Trophoblast cell (in vitro differentiated cells and primary cell): ENCODE measurements at regions not wholly inside any gene's neighbourhood (a gene's known extent, or its start where the extent isn't known, plus 50 kb on each side); places are given as distances from the start of the nearest gene placed in this dataset.

Source experiments
- DNase-seq, 2 donors: peaks; one replicate each; pipeline ENCODE4 v3.0.0-alpha.2; 2016
- H2AFZ ChIP-seq: 2 replicates; pipeline ENCODE4 v1.6.1; 2013; ENCODE audit warnings: low read length, moderate library complexity, mild to moderate bottlenecking; ENCODE audit not compliant: insufficient read depth, poor library complexity
- H2AK5ac ChIP-seq: 2 replicates; pipeline ENCODE4 v1.6.1; 2013; ENCODE audit warnings: mild to moderate bottlenecking, low read length
- H2BK120ac ChIP-seq: 2 replicates; pipeline ENCODE4 v1.6.1; 2013; ENCODE audit warnings: low read length, mild to moderate bottlenecking, moderate library complexity; ENCODE audit not compliant: insufficient read depth, poor library complexity
- H2BK12ac ChIP-seq: 2 replicates; pipeline ENCODE4 v1.6.1; 2013; ENCODE audit warnings: mild to moderate bottlenecking, low read length, moderate library complexity
- H2BK5ac ChIP-seq: 2 replicates; pipeline ENCODE4 v1.6.1; 2013; ENCODE audit warnings: low read length, low read depth, moderate library complexity, mild to moderate bottlenecking; ENCODE audit not compliant: poor library complexity
- H3K14ac ChIP-seq: 2 replicates; pipeline ENCODE4 v1.6.1; 2013; ENCODE audit warnings: mild to moderate bottlenecking, low read length
- H3K18ac ChIP-seq: 2 replicates; pipeline ENCODE4 v1.6.1; 2013; ENCODE audit warnings: mild to moderate bottlenecking, low read length
- H3K23ac ChIP-seq: 2 replicates; pipeline ENCODE4 v1.6.1; 2013; ENCODE audit warnings: low read length
- H3K27ac ChIP-seq: 2 replicates; pipeline ENCODE4 v1.5.1; 2013; ENCODE audit warnings: low read depth, mild to moderate bottlenecking, inconsistent platforms, low read length, moderate library complexity
- H3K27me3 ChIP-seq: 2 replicates; pipeline ENCODE4 v1.6.1; 2013; ENCODE audit warnings: inconsistent platforms, mild to moderate bottlenecking, low read length, moderate library complexity; ENCODE audit not compliant: insufficient read depth
- H3K36me3 ChIP-seq, 2 experiments: 1 replicate in 1 of 2; 2 replicates in 1 of 2; pipeline ENCODE4 v1.6.1; 2013; ENCODE audit warnings: low read length in 2 of 2, mild to moderate bottlenecking in 2 of 2, moderate library complexity in 1 of 2; ENCODE audit not compliant: insufficient read depth in 2 of 2, control insufficient read depth in 1 of 2
- H3K4ac ChIP-seq: 2 replicates; pipeline ENCODE4 v1.6.1; 2013; ENCODE audit warnings: low read depth, mild to moderate bottlenecking, low read length, moderate library complexity
- H3K4me1 ChIP-seq, 2 experiments: 1 replicate in 1 of 2; 2 replicates in 1 of 2; pipeline ENCODE4 v1.6.1; 2013; ENCODE audit warnings: low read length in 2 of 2, mild to moderate bottlenecking in 2 of 2, moderate library complexity in 1 of 2; ENCODE audit not compliant: insufficient read depth in 2 of 2, control insufficient read depth in 1 of 2
- H3K4me2 ChIP-seq: 2 replicates; pipeline ENCODE4 v1.6.1; 2013; ENCODE audit warnings: inconsistent platforms, mild to moderate bottlenecking, low read length, moderate library complexity
- H3K4me3 ChIP-seq: 2 replicates; pipeline ENCODE4 v1.5.1; 2013; ENCODE audit warnings: mild to moderate bottlenecking, low read depth, low read length, inconsistent platforms
- H3K79me1 ChIP-seq: one replicate; pipeline ENCODE4 v1.6.1; 2013; ENCODE audit warnings: low read length
- H3K79me2 ChIP-seq: 2 replicates; pipeline ENCODE4 v1.6.1; 2013; ENCODE audit warnings: low read length, mild to moderate bottlenecking; ENCODE audit not compliant: control insufficient read depth, insufficient read depth, poor library complexity
- H3K9ac ChIP-seq: 2 replicates; pipeline ENCODE4 v1.6.1; 2013; ENCODE audit warnings: mild to moderate bottlenecking, low read length
- H3K9me3 ChIP-seq: 2 replicates; pipeline ENCODE4 v1.6.1; 2013; ENCODE audit warnings: low read depth, mild to moderate bottlenecking, control low read depth, inconsistent platforms, low read length; ENCODE audit not compliant: insufficient read depth
- H4K12ac ChIP-seq: 2 replicates; pipeline ENCODE4 v1.6.1; 2013; ENCODE audit warnings: low read depth, mild to moderate bottlenecking, low read length, moderate library complexity
- H4K8ac ChIP-seq: 2 replicates; pipeline ENCODE4 v1.6.1; 2013; ENCODE audit warnings: low read depth, mild to moderate bottlenecking, low read length, moderate library complexity
- H4K91ac ChIP-seq: one replicate; pipeline ENCODE4 v1.6.1; 2013; ENCODE audit warnings: low read depth, mild to moderate bottlenecking, low read length, moderate library complexity
- WGBS: extraction: QIAGEN DNeasy Blood & Tissue Kit; methylation state at CpG from one replicate; pipeline ENCODE4 v1.1.7; 2013; ENCODE audit warnings: missing lambda C conversion rate; ENCODE audit not compliant: insufficient read length, insufficient coverage; ENCODE audit errors: extremely low coverage; 5-methylcytosine and 5-hydroxymethylcytosine counted together

DNA sequence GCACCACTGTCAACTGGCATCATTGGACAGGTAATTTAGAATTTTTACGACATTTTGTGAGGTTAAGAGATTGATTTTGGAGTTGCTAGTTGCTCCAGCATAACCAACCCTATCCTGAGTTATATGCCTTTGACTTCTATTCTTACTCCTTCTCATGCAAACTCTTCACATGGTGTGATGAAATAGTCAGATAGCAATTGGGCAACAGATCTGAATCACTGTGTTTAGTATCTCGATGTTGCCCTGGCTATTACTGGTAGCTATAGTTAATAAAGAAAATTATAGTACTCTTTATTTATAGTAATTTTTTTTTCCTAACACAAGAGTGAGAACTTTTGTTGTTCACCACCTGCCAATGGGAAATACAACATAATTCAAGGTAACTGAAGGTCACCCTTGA is 494.8 kb upstream of the TOM1L1 start:
- no peaks in the 10 kb centered on the region for H3K27me3 ChIP-seq
- H3K23ac ChIP-seq = no peak overlapping the region
- no peak overlapping the region for H3K9ac ChIP-seq
- no peak overlapping the region for H3K18ac ChIP-seq
- H4K8ac ChIP-seq = no peak overlapping the region
- H3K4me3 ChIP-seq = no peak overlapping the region
- no peak overlapping the region for H2BK120ac ChIP-seq
- no peak overlapping the region for H3K4me2 ChIP-seq
- H2AFZ ChIP-seq = no peak overlapping the region
- no peak for DNase-seq
- H3K36me3 ChIP-seq = no peaks in the 10 kb centered on the region
- H2BK12ac ChIP-seq = no peak overlapping the region
- no peak overlapping the region for H2BK5ac ChIP-seq
- H3K14ac ChIP-seq = no peak overlapping the region
- H3K79me1 ChIP-seq = no peaks in the 10 kb centered on the region
- H4K91ac ChIP-seq = no peak overlapping the region
- no peaks in the 10 kb centered on the region for H3K9me3 ChIP-seq
- no peaks in the 10 kb centered on the region for H3K4me1 ChIP-seq
- H2AK5ac ChIP-seq = no peak overlapping the region
- no peak overlapping the region for H3K4ac ChIP-seq
- WGBS = no CpG with 5 or more reads among the region's 2 CpGs
- H4K12ac ChIP-seq = no peak overlapping the region
- no peaks in the 10 kb centered on the region for H3K79me2 ChIP-seq
- no peak overlapping the region for H3K27ac ChIP-seq

DNA sequence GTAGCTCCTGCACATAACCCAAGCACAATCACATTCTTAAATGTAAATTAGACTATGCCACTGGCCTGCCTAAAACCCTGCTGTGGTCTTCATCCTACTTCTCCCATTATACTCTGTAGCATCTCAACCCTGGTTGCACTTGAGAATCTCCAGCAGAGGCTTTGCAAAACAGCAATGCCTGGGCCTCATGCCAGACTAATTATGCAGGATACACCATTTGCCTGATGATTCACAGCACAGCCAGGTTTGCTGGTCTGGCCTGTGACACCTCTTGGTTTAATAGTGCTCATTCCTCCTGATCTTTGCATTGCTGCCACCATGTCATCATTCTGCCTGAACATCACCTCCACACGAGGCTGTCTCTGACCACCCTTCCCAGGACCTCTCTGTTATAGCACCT is 491.9 kb upstream of the TOM1L1 start:
- H3K4me1 ChIP-seq = no peaks in the 10 kb centered on the region
- WGBS = no CpG with 5 or more reads among the region's 1 CpG
- no peak overlapping the region for H4K91ac ChIP-seq
- H2BK120ac ChIP-seq = no peak overlapping the region
- no peak overlapping the region for H4K12ac ChIP-seq
- H3K4ac ChIP-seq = no peak overlapping the region
- no peaks in the 10 kb centered on the region for H3K79me1 ChIP-seq
- no peaks in the 10 kb centered on the region for H3K79me2 ChIP-seq
- H3K36me3 ChIP-seq = no peaks in the 10 kb centered on the region
- no peak overlapping the region for H2AFZ ChIP-seq
- no peak overlapping the region for H2BK12ac ChIP-seq
- H3K27ac ChIP-seq = no peak overlapping the region
- H2BK5ac ChIP-seq = no peak overlapping the region
- no peak overlapping the region for H3K4me2 ChIP-seq
- no peak overlapping the region for H3K18ac ChIP-seq
- no peak overlapping the region for H4K8ac ChIP-seq
- H3K23ac ChIP-seq = no peak overlapping the region
- no peak for DNase-seq
- H3K27me3 ChIP-seq = no peaks in the 10 kb centered on the region
- no peak overlapping the region for H2AK5ac ChIP-seq
- no peak overlapping the region for H3K14ac ChIP-seq
- H3K9me3 ChIP-seq = no peaks in the 10 kb centered on the region
- H3K9ac ChIP-seq = no peak overlapping the region
- H3K4me3 ChIP-seq = no peak overlapping the region

DNA sequence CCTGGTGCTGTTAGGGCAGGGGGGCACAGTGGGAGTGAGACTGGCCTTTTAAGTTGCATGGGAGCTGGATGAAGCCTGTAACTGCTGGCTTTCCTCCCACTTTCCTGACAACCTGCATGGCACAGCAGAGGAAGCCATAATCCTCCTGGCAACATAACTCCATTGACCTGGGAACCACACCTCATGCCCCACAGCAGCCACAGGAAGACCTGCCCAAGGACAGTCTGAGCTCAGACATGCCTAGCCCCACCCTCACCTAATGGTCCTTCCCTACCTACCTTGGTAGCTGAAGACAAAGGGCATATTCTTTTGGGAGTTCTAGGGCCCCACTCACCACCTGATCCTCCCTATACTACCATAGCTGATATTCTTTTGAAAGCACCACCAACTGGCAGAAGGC is 482.2 kb upstream of the TOM1L1 start:
- Histone ChIP-seq H3K4me2 (no peak overlapping the region), H3K23ac (no peak overlapping the region), H2BK12ac (no peak overlapping the region), H4K91ac (no peak overlapping the region), H3K27ac (no peak overlapping the region), H2AFZ (no peak overlapping the region), H3K36me3 (no peaks in the 10 kb centered on the region), H3K9me3 (no peaks in the 10 kb centered on the region), H3K18ac (no peak overlapping the region), H2BK5ac (no peak overlapping the region), H2BK120ac (no peak overlapping the region), H3K79me2 (no peaks in the 10 kb centered on the region), H3K4me3 (no peak overlapping the region), H4K12ac (no peak overlapping the region), H4K8ac (no peak overlapping the region), H3K4me1 (no peaks in the 10 kb centered on the region), H2AK5ac (no peak overlapping the region), H3K4ac (no peak overlapping the region), H3K14ac (no peak overlapping the region), H3K27me3 (no peaks in the 10 kb centered on the region), H3K79me1 (no peaks in the 10 kb centered on the region), H3K9ac (no peak overlapping the region)
- DNase-seq = no peak

DNA sequence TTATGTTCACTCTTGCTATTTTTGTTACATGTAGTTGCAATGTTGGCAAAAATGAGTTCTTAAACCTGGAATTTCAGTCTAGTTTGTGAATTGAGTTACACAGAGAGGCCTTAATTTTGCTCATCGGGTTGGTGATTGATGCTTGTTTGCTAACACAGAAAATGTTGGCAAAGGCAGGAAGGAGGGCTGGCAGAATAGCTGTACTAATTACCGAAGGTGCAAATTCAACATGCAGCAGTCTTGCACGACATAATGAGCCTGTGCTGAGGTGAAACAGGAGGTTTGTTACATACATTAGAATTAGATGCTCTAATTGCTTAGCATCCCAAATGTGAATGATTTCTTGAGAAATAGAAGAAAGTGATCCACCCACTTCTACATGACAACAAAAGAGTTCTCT is 475.0 kb upstream of the TOM1L1 start:
- Histone ChIP-seq H2AFZ (no peak overlapping the region), H3K36me3 (no peaks in the 10 kb centered on the region), H3K4me1 (no peaks in the 10 kb centered on the region), H3K27me3 (no peaks in the 10 kb centered on the region), H4K12ac (no peak overlapping the region), H4K8ac (no peak overlapping the region), H3K4ac (no peak overlapping the region), H3K4me2 (no peak overlapping the region), H3K79me1 (no peaks in the 10 kb centered on the region), H3K18ac (no peak overlapping the region), H2BK120ac (no peak overlapping the region), H3K4me3 (no peak overlapping the region), H3K27ac (no peak overlapping the region), H2BK12ac (no peak overlapping the region), H3K14ac (no peak overlapping the region), H2BK5ac (no peak overlapping the region), H3K23ac (no peak overlapping the region), H2AK5ac (no peak overlapping the region), H3K79me2 (no peaks in the 10 kb centered on the region), H3K9ac (no peak overlapping the region), H3K9me3 (no peaks in the 10 kb centered on the region), H4K91ac (no peak overlapping the region)
- DNase-seq = no peak
- no CpG with 5 or more reads among the region's 3 CpGs for WGBS
